ENCODE measurements at regions not wholly inside any gene's neighbourhood (a gene's known extent, or its start where the extent isn't known, plus 50 kb on each side); places are given as distances from the start of the nearest gene placed in this dataset.
A peak's percentile ranks its signal among the peaks of the same experiment; 100 is the strongest.

DNA sequence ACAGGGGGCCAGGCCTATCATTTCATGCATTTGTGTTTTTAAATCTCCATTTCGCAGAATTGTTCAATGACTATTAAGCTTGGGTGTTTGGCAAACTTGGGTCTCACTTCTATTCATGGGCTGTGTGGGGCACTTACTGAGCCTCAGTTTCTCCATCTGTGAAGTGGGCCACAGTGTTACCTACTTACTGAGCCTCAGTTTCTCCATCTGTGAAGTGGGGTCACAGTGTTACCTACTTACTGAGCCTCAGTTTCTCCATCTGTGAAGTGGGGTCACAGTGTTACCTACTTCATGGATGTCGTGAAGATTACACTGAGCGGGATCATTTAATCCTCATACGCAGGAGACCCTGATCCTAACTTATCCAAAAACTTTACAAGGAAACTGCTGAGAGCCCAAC lies 115.1 kb upstream of the STX18 start:
- Histone ChIP-seq H3K4me3 (ENCODE audit: low read depth, low read length) (no peak overlapping the region), H3K36me3 (ENCODE audit: control insufficient read depth, insufficient read depth, low read length) (no peaks in the 10 kb centered on the region), H3K27me3 (ENCODE audit: control insufficient read depth, insufficient read depth, low read length) (no peaks in the 10 kb centered on the region)
- no peak for DNase-seq (ENCODE audit: low read depth)
- ChIA-PET POLR2A (no interaction called here), CTCF (no interaction called here)
- TF ChIP-seq, protein P1, sequence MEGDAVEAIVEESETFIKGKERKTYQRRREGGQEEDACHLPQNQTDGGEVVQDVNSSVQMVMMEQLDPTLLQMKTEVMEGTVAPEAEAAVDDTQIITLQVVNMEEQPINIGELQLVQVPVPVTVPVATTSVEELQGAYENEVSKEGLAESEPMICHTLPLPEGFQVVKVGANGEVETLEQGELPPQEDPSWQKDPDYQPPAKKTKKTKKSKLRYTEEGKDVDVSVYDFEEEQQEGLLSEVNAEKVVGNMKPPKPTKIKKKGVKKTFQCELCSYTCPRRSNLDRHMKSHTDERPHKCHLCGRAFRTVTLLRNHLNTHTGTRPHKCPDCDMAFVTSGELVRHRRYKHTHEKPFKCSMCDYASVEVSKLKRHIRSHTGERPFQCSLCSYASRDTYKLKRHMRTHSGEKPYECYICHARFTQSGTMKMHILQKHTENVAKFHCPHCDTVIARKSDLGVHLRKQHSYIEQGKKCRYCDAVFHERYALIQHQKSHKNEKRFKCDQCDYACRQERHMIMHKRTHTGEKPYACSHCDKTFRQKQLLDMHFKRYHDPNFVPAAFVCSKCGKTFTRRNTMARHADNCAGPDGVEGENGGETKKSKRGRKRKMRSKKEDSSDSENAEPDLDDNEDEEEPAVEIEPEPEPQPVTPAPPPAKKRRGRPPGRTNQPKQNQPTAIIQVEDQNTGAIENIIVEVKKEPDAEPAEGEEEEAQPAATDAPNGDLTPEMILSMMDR (IDR thresholded peaks at IDR 0.05; ENCODE audit: insufficient read depth, low read depth, low read length) = no peak

DNA sequence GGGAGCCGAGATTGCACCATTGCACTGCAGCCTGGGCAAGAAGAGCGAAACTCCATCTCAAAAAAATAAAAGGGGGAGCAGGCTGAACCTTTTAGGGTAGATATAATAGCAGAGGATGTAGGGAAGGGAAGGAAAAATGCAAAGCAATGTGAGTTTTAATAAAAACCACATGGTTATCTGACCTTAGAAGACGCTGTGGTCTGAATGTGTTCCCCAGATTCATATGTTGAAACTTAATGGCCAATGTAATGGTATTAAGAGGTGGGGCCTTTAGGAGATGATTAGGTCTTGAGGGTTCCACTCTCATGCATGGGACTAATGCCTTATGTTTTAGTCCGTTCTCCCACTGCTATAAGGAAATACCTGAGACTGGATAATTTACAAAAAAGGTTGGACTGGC lies 114.1 kb upstream of the STX18 start:
- CTCF ChIA-PET = no interaction called here
- TF ChIP-seq, protein P1 (IDR thresholded peaks at IDR 0.05; ENCODE audit: insufficient read depth, low read depth, low read length) = no peak
- H3K4me3 ChIP-seq (ENCODE audit: low read depth, low read length) = no peak overlapping the region
- no peaks in the 10 kb centered on the region for H3K27me3 ChIP-seq (ENCODE audit: control insufficient read depth, insufficient read depth, low read length)
- H3K36me3 ChIP-seq (ENCODE audit: control insufficient read depth, insufficient read depth, low read length) = no peaks in the 10 kb centered on the region
- POLR2A ChIA-PET = no interaction called here
- peak; percentile 24 for DNase-seq (ENCODE audit: low read depth)

DNA sequence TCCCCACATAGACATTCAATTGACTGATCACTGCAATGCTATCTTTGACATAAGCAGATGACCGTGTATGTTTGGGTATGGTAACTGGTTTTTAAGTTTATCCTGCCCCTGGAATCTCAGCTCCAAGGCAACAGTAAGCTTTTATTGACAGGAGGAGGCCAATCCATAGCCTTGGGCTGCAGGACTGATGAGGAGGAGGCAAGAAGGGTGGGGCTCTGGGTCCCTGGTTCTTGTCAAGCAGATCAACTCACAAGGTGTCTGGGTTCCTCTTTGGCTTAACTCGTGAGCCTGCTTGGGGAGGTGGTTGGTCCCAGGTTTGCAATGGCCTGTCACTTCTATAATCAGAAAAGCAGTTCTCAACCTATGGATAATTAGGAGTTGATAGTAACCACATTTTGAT lies 113.2 kb upstream of the STX18 start:
- H3K36me3 ChIP-seq (ENCODE audit: control insufficient read depth, insufficient read depth, low read length) = no peaks in the 10 kb centered on the region
- no peak for DNase-seq (ENCODE audit: low read depth)
- ChIA-PET CTCF (no interaction called here), POLR2A (interaction anchor here (0.6 kb wide), 1 partner anchor 165 kb away, joined by 14 read pairs; no protein-coding TSS in a partner anchor)
- H3K4me3 ChIP-seq (ENCODE audit: low read depth, low read length) = no peak overlapping the region
- TF ChIP-seq, protein P1 (IDR thresholded peaks at IDR 0.05; ENCODE audit: insufficient read depth, low read depth, low read length) = no peak
- H3K27me3 ChIP-seq (ENCODE audit: control insufficient read depth, insufficient read depth, low read length) = no peaks in the 10 kb centered on the region

DNA sequence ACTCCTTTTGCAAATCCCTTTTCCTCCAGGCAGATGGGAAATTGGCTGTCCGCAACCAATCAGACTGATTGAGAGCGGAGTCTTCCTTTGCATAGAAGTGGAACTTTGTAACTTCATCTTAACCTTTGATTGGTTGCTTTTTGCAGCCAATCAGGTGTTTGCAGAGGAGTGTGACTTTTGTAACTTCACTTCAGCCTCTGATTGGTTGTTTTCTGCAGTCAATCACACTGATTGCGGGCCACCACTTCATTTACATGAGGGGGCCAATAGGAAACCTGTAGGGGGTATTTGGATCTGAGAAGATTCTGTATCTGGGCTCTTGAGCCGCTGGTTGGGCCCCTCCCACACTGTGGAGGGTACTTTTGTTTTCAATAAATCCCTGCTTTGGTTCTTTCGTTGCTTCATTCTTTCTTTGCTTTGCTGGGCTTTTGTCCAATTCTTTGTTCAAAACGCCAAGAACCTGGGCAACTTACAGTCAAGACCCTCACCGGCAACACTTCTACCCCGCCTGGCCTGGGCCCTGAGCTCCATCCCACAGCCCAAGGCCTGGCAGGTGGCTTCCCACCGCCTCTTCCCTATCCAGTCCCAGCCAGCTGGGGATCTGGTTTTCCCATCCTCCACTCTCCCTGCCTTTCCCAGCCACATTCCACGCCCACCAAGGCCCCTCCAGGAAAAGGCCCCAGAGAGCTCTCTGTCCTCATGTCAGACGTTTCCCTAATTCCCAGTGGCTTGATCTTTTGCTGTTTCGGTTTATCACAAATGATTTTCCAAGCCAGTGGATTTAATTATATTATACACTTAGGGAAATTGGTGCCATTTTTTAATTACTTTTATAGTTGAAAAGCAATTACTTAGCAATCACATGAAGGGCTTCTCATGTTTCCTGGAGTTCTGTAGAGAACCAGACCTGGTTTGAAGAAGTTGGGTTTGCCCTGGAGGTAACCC lies 110.2 kb upstream of the STX18 start:
- Histone ChIP-seq H3K27me3 (ENCODE audit: control insufficient read depth, insufficient read depth, low read length) (no peaks in the 10 kb centered on the region; the same call in 1 of the 2 replicates), H3K4me3 (ENCODE audit: low read depth, low read length) (no peak overlapping the region), H3K36me3 (ENCODE audit: control insufficient read depth, insufficient read depth, low read length) (no peaks in the 10 kb centered on the region)
- TF ChIP-seq, protein P1 (IDR thresholded peaks at IDR 0.05; ENCODE audit: insufficient read depth, low read depth, low read length) = no peak
- ChIA-PET CTCF (no interaction called here), POLR2A (no interaction called here)
- no peak for DNase-seq (ENCODE audit: low read depth)

DNA sequence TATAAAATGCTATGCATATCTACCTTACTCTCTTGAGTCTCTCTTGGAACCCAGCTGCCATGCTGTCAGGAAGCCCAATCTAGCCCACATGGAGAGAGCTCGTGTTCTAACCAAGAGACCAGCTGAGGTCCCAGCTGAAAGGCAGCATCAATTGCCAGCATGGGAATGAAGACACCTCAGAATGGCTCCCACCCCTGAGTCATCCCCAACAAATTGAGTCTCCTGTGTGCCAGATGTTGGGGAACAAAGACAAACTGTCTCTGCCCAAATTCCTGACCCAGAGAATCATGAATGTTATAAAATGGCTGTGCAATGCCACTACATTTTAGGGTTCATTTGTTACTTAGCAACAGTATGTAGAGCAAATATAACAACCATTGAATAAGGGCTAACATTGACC lies 105.2 kb upstream of the STX18 start:
- POLR2A ChIA-PET = no interaction called here
- TF ChIP-seq, protein P1 (IDR thresholded peaks at IDR 0.05; ENCODE audit: insufficient read depth, low read depth, low read length) = no peak
- DNase-seq (ENCODE audit: low read depth) = peak; percentile 21

More for the DNA sequence above, 105.2 kb upstream of the STX18 start:
- Histone ChIP-seq H3K27me3 (ENCODE audit: control insufficient read depth, insufficient read depth, low read length) (no peaks in the 10 kb centered on the region; the same call in 1 of the 2 replicates), H3K36me3 (ENCODE audit: control insufficient read depth, insufficient read depth, low read length) (no peaks in the 10 kb centered on the region), H3K4me3 (ENCODE audit: low read depth, low read length) (no peak overlapping the region)
- CTCF ChIA-PET = interaction anchor here (1.2 kb wide), 1 partner anchor 166 kb away, joined by 4 read pairs; no protein-coding TSS in a partner anchor
